Stomach (tissue), 4 donors: ENCODE measurements at regions not wholly inside any gene's neighbourhood (a gene's known extent, or its start where the extent isn't known, plus 50 kb on each side); places are given as distances from the start of the nearest gene placed in this dataset.

Experiments used
- EP300 ChIP-seq: sonication (generic); formaldehyde crosslinking; IDR thresholded peaks from one replicate; pipeline ENCODE4 v1.6.1; 2017; ENCODE audit warnings: antibody characterized with exemption
- POLR2A ChIP-seq, 4 donors: fragments of 450-650 bp; IDR thresholded peaks; one replicate each; pipeline ENCODE4 v1.6.1; 2016; ENCODE audit warnings: antibody characterized with exemption in 4 of 4, control low read depth in 2 of 4, mild to moderate bottlenecking in 1 of 4, moderate library complexity in 1 of 4
- TF ChIP-seq, protein P1 (sequence below), 7 experiments: fragments of 450-650 bp in 4 of 7; fragments of 200-600 bp in 3 of 7; sonication (generic) in 3 of 7; IDR thresholded peaks; one replicate each; pipeline ENCODE4 v1.5.1; 2016 to 2019; ENCODE audit warnings: antibody characterized with exemption in 7 of 7, control low read depth in 2 of 7, mild to moderate bottlenecking in 1 of 7

- TF ChIP-seq, protein P1, sequence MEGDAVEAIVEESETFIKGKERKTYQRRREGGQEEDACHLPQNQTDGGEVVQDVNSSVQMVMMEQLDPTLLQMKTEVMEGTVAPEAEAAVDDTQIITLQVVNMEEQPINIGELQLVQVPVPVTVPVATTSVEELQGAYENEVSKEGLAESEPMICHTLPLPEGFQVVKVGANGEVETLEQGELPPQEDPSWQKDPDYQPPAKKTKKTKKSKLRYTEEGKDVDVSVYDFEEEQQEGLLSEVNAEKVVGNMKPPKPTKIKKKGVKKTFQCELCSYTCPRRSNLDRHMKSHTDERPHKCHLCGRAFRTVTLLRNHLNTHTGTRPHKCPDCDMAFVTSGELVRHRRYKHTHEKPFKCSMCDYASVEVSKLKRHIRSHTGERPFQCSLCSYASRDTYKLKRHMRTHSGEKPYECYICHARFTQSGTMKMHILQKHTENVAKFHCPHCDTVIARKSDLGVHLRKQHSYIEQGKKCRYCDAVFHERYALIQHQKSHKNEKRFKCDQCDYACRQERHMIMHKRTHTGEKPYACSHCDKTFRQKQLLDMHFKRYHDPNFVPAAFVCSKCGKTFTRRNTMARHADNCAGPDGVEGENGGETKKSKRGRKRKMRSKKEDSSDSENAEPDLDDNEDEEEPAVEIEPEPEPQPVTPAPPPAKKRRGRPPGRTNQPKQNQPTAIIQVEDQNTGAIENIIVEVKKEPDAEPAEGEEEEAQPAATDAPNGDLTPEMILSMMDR (IDR thresholded peaks at IDR 0.05): no peak
- TF ChIP-seq POLR2A (IDR thresholded peaks at IDR 0.05) (no peak), EP300 (no peak)
Measured at GRCh38 chr6:67735623-67736022, 899.5 kb upstream of the ADGRB3 start.
